Keratinocyte (primary cell): ENCODE measurements at regions not wholly inside any gene's neighbourhood (a gene's known extent, or its start where the extent isn't known, plus 50 kb on each side); places are given as distances from the start of the nearest gene placed in this dataset.

Source experiments
- DNase-seq: peaks from one replicate; pipeline ENCODE4 v3.0.0-alpha.2; 2011; ENCODE audit warnings: low read depth, missing footprints, low spot score
- FAIRE-seq: peaks from 2 replicates; lab custom pipeline; 2011; peaks lifted over from hg19 to GRCh38; lab: Jason Lieb, UNC
- H2AFZ ChIP-seq: 2 replicates; pipeline ENCODE4 v1.6.0; 2012; ENCODE audit warnings: low read length, control low read depth, inconsistent platforms; ENCODE audit not compliant: control insufficient read depth
- H3K27ac ChIP-seq: 2 replicates; pipeline ENCODE4 v1.5.1; 2011; ENCODE audit warnings: low read length; ENCODE audit not compliant: control insufficient read depth, insufficient read depth
- H3K27me3 ChIP-seq: 3 replicates; pipeline ENCODE4 v1.6.0; 2011; ENCODE audit warnings: low read length; ENCODE audit not compliant: control insufficient read depth, insufficient read depth; ENCODE audit errors: extremely low read depth
- H3K36me3 ChIP-seq, 2 experiments: 2 replicates in 1 of 2; 3 replicates in 1 of 2; pipeline ENCODE4 v1.5.1; 2011; ENCODE audit warnings: low read length in 2 of 2, mild to moderate bottlenecking in 1 of 2; ENCODE audit not compliant: control insufficient read depth in 2 of 2, insufficient read depth in 2 of 2; ENCODE audit errors: extremely low read depth in 1 of 2
- H3K4me1 ChIP-seq: 3 replicates; pipeline ENCODE4 v1.5.1; 2011; ENCODE audit warnings: low read length; ENCODE audit not compliant: control insufficient read depth, insufficient read depth; ENCODE audit errors: extremely low read depth
- H3K4me2 ChIP-seq: 3 replicates; pipeline ENCODE4 v1.6.0; 2011; ENCODE audit warnings: low read depth, low read length; ENCODE audit not compliant: control insufficient read depth, insufficient read depth; ENCODE audit errors: extremely low read depth
- H3K4me3 ChIP-seq, 3 experiments: fragments of 200-600 bp in 1 of 3; sonication (generic) in 1 of 3; 2 replicates in 2 of 3; 3 replicates in 1 of 3; pipeline ENCODE4 v1.5.1; 2011 to 2016; ENCODE audit warnings: low read length in 3 of 3, mild to moderate bottlenecking in 3 of 3, control low read depth in 2 of 3, inconsistent platforms in 1 of 3, low read depth in 1 of 3, mixed read lengths in 1 of 3, mixed run types in 1 of 3, moderate library complexity in 1 of 3; ENCODE audit not compliant: control insufficient read depth in 2 of 3, insufficient read depth in 2 of 3; ENCODE audit errors: extremely low read depth in 1 of 3
- H3K79me2 ChIP-seq: 2 replicates; pipeline ENCODE4 v1.6.0; 2012; ENCODE audit warnings: low read length; ENCODE audit not compliant: control insufficient read depth, insufficient read depth
- H3K9ac ChIP-seq: 3 replicates; pipeline ENCODE4 v1.6.0; 2011; ENCODE audit warnings: low read length; ENCODE audit not compliant: control insufficient read depth, insufficient read depth; ENCODE audit errors: extremely low read depth
- H3K9me1 ChIP-seq: 3 replicates; pipeline ENCODE4 v1.6.0; 2011; ENCODE audit warnings: low read length; ENCODE audit not compliant: control insufficient read depth, insufficient read depth; ENCODE audit errors: extremely low read depth
- H3K9me3 ChIP-seq: 2 replicates; pipeline ENCODE4 v1.5.1; 2012; ENCODE audit warnings: low read depth, low read length; ENCODE audit not compliant: control insufficient read depth
- H4K20me1 ChIP-seq: 3 replicates; pipeline ENCODE4 v1.6.0; 2011; ENCODE audit warnings: low read length; ENCODE audit not compliant: control insufficient read depth, insufficient read depth; ENCODE audit errors: extremely low read depth
- EZH2 ChIP-seq: IDR thresholded peaks from one replicate; pipeline ENCODE4 v1.6.1; 2012; ENCODE audit warnings: inconsistent platforms, mild to moderate bottlenecking, low read length, moderate library complexity
- dilution Hi-C: fragments of 300-500 bp; cut with MboI; formaldehyde crosslinking; loops from one replicate; pipeline ENCODE4 v1.7.0; 2020; ENCODE audit warnings: low sequenced_read_pairs; ENCODE audit not compliant: extremely low pct_ligation_motif_present
- TF ChIP-seq, protein P1 (sequence below), 3 experiments: IDR thresholded peaks in 1 of 3; conservative IDR thresholded peaks in 1 of 3; optimal IDR thresholded peaks in 1 of 3; 2 replicates in 2 of 3; 3 replicates in 1 of 3; pipeline versions ENCODE3 to v1.5.1; 2011; ENCODE audit warnings: low read length in 3 of 3, mild to moderate bottlenecking in 3 of 3, moderate library complexity in 2 of 3, control low read depth in 1 of 3, inconsistent platforms in 1 of 3; ENCODE audit not compliant: insufficient read depth in 2 of 3; ENCODE audit errors: extremely low read depth in 1 of 3

DNA sequence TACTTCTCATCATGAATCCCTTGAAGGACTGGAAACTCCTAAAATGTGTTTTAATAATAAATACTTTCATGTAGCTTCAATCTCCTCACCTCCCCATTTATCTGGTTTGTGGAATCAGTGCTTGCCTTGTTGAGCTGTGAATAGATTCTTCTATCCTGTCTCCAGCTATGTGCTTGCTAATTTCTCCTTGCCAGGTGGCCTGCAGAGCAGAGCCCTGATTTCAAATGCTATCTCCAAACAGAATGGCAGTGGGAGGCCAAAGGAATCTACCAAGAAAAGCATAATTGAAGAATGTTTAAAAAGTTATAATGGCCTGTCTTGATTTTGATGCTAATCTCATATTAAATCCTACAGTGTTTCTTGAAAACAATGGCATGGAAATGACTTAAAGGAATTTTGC, 309.3 kb upstream of the CHORDC1 start:
- Histone ChIP-seq H3K4me1 (no peaks in the 10 kb centered on the region), H3K9me1 (no peaks in the 10 kb centered on the region), H3K27me3 (no peaks in the 10 kb centered on the region), H3K4me2 (no peak overlapping the region), H3K27ac (no peak overlapping the region), H3K79me2 (no peaks in the 10 kb centered on the region), H3K36me3 (no peaks in the 10 kb centered on the region), H3K9ac (no peak overlapping the region), H3K4me3 (no peak overlapping the region), H3K9me3 (no peaks in the 10 kb centered on the region), H4K20me1 (no peaks in the 10 kb centered on the region), H2AFZ (no peak overlapping the region)
- FAIRE-seq (no peak), DNase-seq (no peak)
- dilution Hi-C loops = no loop called here
- no peak for TF ChIP-seq EZH2
- TF ChIP-seq, protein P1, sequence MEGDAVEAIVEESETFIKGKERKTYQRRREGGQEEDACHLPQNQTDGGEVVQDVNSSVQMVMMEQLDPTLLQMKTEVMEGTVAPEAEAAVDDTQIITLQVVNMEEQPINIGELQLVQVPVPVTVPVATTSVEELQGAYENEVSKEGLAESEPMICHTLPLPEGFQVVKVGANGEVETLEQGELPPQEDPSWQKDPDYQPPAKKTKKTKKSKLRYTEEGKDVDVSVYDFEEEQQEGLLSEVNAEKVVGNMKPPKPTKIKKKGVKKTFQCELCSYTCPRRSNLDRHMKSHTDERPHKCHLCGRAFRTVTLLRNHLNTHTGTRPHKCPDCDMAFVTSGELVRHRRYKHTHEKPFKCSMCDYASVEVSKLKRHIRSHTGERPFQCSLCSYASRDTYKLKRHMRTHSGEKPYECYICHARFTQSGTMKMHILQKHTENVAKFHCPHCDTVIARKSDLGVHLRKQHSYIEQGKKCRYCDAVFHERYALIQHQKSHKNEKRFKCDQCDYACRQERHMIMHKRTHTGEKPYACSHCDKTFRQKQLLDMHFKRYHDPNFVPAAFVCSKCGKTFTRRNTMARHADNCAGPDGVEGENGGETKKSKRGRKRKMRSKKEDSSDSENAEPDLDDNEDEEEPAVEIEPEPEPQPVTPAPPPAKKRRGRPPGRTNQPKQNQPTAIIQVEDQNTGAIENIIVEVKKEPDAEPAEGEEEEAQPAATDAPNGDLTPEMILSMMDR (optimal IDR thresholded peaks at IDR 0.05 in 1 of 3, IDR thresholded peaks at IDR 0.05 in 1 of 3, conservative IDR thresholded peaks at IDR 0.05 in 1 of 3; ENCODE audit: extremely low read depth in 1 of 3, insufficient read depth in 2 of 3, low read length in 3 of 3) = no peak

DNA sequence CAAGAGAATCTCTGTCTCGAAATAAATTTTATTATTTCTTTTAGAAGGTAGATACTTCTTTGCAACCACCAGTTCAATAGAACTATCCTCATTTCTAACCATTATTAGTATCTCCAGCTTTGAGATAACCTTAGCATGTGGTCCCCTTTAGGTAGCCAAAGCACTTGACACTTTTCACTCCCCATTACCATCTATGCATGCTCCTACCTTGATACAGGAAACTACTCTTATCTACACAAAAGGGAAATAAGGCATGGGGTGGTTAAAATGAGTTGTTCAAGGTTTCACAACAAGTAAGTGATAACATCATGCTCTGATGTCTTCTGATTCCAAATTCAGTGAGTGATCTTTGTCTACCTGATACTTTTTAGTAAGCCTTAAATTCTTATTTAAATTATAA, 308.2 kb upstream of the CHORDC1 start:
- Histone ChIP-seq H3K4me1 (no peaks in the 10 kb centered on the region), H3K9me1 (no peaks in the 10 kb centered on the region), H3K9me3 (no peaks in the 10 kb centered on the region), H3K27me3 (no peaks in the 10 kb centered on the region), H3K27ac (no peak overlapping the region), H2AFZ (no peak overlapping the region), H3K4me3 (no peak overlapping the region), H3K9ac (no peak overlapping the region), H3K4me2 (no peak overlapping the region), H4K20me1 (no peaks in the 10 kb centered on the region), H3K36me3 (no peaks in the 10 kb centered on the region), H3K79me2 (no peaks in the 10 kb centered on the region)
- DNase-seq (no peak), FAIRE-seq (no peak)
- dilution Hi-C loops = no loop called here
- TF ChIP-seq, protein P1 (optimal IDR thresholded peaks at IDR 0.05 in 1 of 3, IDR thresholded peaks at IDR 0.05 in 1 of 3, conservative IDR thresholded peaks at IDR 0.05 in 1 of 3; ENCODE audit: extremely low read depth in 1 of 3, insufficient read depth in 2 of 3, low read length in 3 of 3) = no peak
- TF ChIP-seq EZH2 = no peak
